Thoracic aorta (tissue), 2 donors: ENCODE measurements at regions not wholly inside any gene's neighbourhood (a gene's known extent, or its start where the extent isn't known, plus 50 kb on each side); places are given as distances from the start of the nearest gene placed in this dataset.
A peak's percentile ranks its signal among the peaks of the same experiment; 100 is the strongest.

Experiments
- ATAC-seq: fragments of 150-250 bp; one replicate; pipeline ENCODE4 v1.8.0; 2017; ENCODE audit warnings: low read depth; ENCODE audit not compliant: insufficient number of reproducible peaks, low FRiP score
- DNase-seq: peaks from one replicate; pipeline ENCODE4 v3.0.0-alpha.2; 2020; ENCODE audit warnings: low spot score
- H3K27ac ChIP-seq, 2 donors: fragments of 200-600 bp; sonication (generic); 1 replicate in 1 of 2; 2 replicates in 1 of 2; pipeline ENCODE4 v1.5.1; 2016; ENCODE audit warnings: mild to moderate bottlenecking in 2 of 2, moderate library complexity in 2 of 2
- H3K27me3 ChIP-seq: fragments of 200-600 bp; sonication (generic); replicated peaks from 2 replicates; pipeline ENCODE4 v1.6.0; 2016; ENCODE audit warnings: mild to moderate bottlenecking; ENCODE audit not compliant: insufficient read depth
- H3K36me3 ChIP-seq: fragments of 200-600 bp; sonication (generic); one replicate; pipeline ENCODE4 v1.5.1; 2016
- H3K4me1 ChIP-seq, 2 donors: fragments of 200-600 bp; sonication (generic); 1 replicate in 1 of 2; 2 replicates in 1 of 2; pipeline versions ENCODE4 v1.5.1 to v1.6.0; 2016; ENCODE audit warnings: low read depth in 2 of 2, mild to moderate bottlenecking in 1 of 2; ENCODE audit not compliant: control insufficient read depth in 1 of 2
- H3K4me3 ChIP-seq: fragments of 200-600 bp; sonication (generic); 2 replicates; pipeline ENCODE4 v1.5.1; 2016; ENCODE audit warnings: mild to moderate bottlenecking
- H3K9me3 ChIP-seq: fragments of 200-600 bp; sonication (generic); 2 replicates; pipeline ENCODE4 v1.5.1; 2016
- TF ChIP-seq, protein P1 (sequence below): fragments of 200-600 bp; sonication (generic); IDR thresholded peaks from one replicate; pipeline ENCODE4 v1.5.1; 2019; ENCODE audit warnings: antibody characterized with exemption

- DNase-seq (no peak), ATAC-seq (no peak)
- Histone ChIP-seq H3K9me3 (no peaks in the 10 kb centered on the region), H3K4me1 (peaks cover 23 to 46% of the 10 kb centered on the region in 2 donors), H3K27ac (no peak overlapping the region), H3K27me3 (peaks cover 19% of the 10 kb centered on the region), H3K36me3 (no peaks in the 10 kb centered on the region), H3K4me3 (no peak overlapping the region)
- TF ChIP-seq, protein P1, sequence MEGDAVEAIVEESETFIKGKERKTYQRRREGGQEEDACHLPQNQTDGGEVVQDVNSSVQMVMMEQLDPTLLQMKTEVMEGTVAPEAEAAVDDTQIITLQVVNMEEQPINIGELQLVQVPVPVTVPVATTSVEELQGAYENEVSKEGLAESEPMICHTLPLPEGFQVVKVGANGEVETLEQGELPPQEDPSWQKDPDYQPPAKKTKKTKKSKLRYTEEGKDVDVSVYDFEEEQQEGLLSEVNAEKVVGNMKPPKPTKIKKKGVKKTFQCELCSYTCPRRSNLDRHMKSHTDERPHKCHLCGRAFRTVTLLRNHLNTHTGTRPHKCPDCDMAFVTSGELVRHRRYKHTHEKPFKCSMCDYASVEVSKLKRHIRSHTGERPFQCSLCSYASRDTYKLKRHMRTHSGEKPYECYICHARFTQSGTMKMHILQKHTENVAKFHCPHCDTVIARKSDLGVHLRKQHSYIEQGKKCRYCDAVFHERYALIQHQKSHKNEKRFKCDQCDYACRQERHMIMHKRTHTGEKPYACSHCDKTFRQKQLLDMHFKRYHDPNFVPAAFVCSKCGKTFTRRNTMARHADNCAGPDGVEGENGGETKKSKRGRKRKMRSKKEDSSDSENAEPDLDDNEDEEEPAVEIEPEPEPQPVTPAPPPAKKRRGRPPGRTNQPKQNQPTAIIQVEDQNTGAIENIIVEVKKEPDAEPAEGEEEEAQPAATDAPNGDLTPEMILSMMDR: no peak
Observed at GRCh38 chr5:50964746-50965653, 298.6 kb downstream of the PARP8 start.

GRCh38 chr5:50965654-50966375 is 299.4 kb downstream of the PARP8 start:
- H3K27me3 ChIP-seq: peaks cover 19% of the 10 kb centered on the region
- H3K27ac ChIP-seq: no peak overlapping the region
- H3K4me1 ChIP-seq: peaks cover 23 to 46% of the 10 kb centered on the region in 2 donors
- no peak overlapping the region for H3K4me3 ChIP-seq
- ATAC-seq (no peak), DNase-seq (no peak)
- TF ChIP-seq, protein P1: no peak
- no peaks in the 10 kb centered on the region for H3K9me3 ChIP-seq
- H3K36me3 ChIP-seq: no peaks in the 10 kb centered on the region

DNA sequence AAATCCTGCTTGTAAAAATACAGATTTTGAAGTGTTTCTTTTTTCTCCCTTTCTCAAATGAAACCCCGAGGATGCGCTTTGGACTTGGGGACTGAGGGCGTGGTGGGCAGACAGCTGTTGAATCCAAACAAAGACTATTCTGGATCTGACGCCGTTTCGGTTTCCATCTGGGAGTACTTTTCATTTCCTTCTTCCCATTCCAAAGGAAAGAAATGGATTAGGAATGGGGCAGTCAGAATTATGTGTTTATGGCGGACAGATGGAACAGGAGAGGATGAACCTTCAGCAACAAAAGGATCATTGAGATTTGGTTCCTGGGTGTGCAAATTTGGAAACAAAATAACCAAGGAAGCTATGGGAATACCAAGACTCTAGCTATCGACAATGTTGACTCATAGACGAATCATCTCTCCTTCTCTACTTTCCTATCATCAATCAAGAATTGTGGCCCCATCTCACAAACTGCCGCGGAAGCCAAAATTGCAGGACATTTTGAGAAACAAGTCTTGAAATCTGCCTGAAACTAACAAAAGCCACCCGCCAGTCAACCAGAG is 300.6 kb downstream of the PARP8 start:
- no peak for DNase-seq
- Histone ChIP-seq H3K27ac (no peak overlapping the region), H3K4me3 (peak overlapping the region; percentile 67), H3K36me3 (no peaks in the 10 kb centered on the region), H3K27me3 (peaks cover 8% of the 10 kb centered on the region), H3K9me3 (no peaks in the 10 kb centered on the region), H3K4me1 (peaks cover 23 to 46% of the 10 kb centered on the region in 2 donors)
- TF ChIP-seq, protein P1: no peak
- ATAC-seq: no peak

DNA sequence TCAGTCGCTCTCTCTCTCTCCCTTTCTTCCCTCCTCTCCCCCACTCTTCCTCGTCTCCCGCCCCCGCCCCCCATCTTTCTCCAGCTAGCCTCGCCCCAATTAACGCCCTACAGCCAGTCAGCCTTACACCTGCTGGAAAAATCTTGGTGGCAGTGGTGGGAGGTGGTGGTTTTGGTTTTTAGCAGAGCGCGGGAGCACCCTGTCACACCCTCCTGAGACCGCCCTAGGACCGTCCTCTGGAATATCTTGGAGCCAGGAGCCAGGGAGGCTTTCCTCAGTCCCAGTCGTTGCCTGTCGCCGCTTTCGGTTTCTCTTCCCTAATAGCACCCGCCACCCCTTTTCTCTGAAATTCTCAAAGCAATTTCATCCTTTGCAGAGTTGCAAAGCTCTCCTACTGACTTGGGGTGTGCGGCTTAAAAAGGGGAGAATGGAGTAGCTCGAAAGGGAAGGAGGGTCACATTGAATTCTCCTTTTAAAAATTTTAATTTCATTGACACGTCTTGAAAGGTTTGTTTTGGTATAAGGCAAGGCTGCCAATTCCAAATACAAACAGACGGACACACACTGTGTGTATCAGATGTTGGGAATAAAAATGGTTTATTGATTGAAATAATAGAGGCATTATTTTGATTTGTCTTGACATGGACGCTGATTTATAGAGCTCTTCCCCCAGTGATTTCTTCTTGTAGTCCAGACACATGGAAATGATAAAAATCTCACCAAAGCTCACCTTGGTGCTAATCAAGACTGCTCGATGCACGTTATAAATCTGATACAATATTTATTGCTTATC is 301.3 kb downstream of the PARP8 start:
- H3K4me1 ChIP-seq: peaks cover 23 to 46% of the 10 kb centered on the region in 2 donors
- H3K36me3 ChIP-seq: no peaks in the 10 kb centered on the region
- no peak for ATAC-seq
- H3K4me3 ChIP-seq: peak overlapping the region; percentile 67
- peaks cover 8% of the 10 kb centered on the region for H3K27me3 ChIP-seq
- no peak overlapping the region for H3K27ac ChIP-seq
- DNase-seq: no peak
- TF ChIP-seq, protein P1: no peak
- no peaks in the 10 kb centered on the region for H3K9me3 ChIP-seq
